H1 (cell line): ENCODE measurements at regions not wholly inside any gene's neighbourhood (a gene's known extent, or its start where the extent isn't known, plus 50 kb on each side); places are given as distances from the start of the nearest gene placed in this dataset.

Source experiments
- CTCF ChIA-PET: fragments of 300-600 bp; sonication (Branson Sonifier 250); formaldehyde crosslinking; loops from one replicate; lab custom pipeline; 2021; ENCODE audit not compliant: partially characterized antibody; lab: Charles Lee
- POLR2A ChIA-PET: fragments of 300-600 bp; sonication (Branson Sonifier 250); formaldehyde crosslinking; loops from one replicate; lab custom pipeline; 2021; ENCODE audit warnings: inconsistent platforms; ENCODE audit not compliant: partially characterized antibody; lab: Charles Lee
- DNase-seq, 2 experiments: peaks; one replicate each; pipeline versions ENCODE4 v3.0.0 to v3.0.0-alpha.2; 2010 to 2022; ENCODE audit warnings: low spot score in 2 of 2, low read depth in 1 of 2, mixed read lengths in 1 of 2
- FAIRE-seq: peaks from 2 replicates; lab custom pipeline; 2011; peaks lifted over from hg19 to GRCh38; lab: Jason Lieb, UNC
- H2AFZ ChIP-seq: 2 replicates; pipeline ENCODE4 v1.8.1; 2012; ENCODE audit warnings: low read length, inconsistent platforms
- H2AK5ac ChIP-seq: 2 replicates; pipeline ENCODE4 v1.6.1; 2013; ENCODE audit warnings: low read depth, low read length
- H2BK120ac ChIP-seq: replicated peaks from 2 replicates; pipeline ENCODE3; 2013; ENCODE audit warnings: low read depth, low read length, inconsistent platforms
- H2BK12ac ChIP-seq: 2 replicates; pipeline ENCODE4 v1.6.1; 2013; ENCODE audit warnings: low read depth, low read length
- H2BK15ac ChIP-seq: 2 replicates; pipeline ENCODE4 v1.6.1; 2013; ENCODE audit warnings: low read length
- H2BK20ac ChIP-seq: 2 replicates; pipeline ENCODE4 v1.6.1; 2013; ENCODE audit warnings: low read length
- H2BK5ac ChIP-seq: 2 replicates; pipeline ENCODE4 v1.6.1; 2013; ENCODE audit warnings: low read depth, low read length
- H3K14ac ChIP-seq: 2 replicates; pipeline ENCODE4 v1.6.1; 2013; ENCODE audit warnings: inconsistent platforms; ENCODE audit not compliant: insufficient read length
- H3K18ac ChIP-seq: 2 replicates; pipeline ENCODE4 v1.6.1; 2013; ENCODE audit warnings: low read length; ENCODE audit errors: extremely low read depth
- H3K23ac ChIP-seq: 2 replicates; pipeline ENCODE4 v1.6.1; 2013; ENCODE audit warnings: inconsistent platforms; ENCODE audit not compliant: insufficient read length
- H3K23me2 ChIP-seq: 2 replicates; pipeline ENCODE4 v1.6.1; 2013; ENCODE audit warnings: low read depth, low read length
- H3K27ac ChIP-seq: 2 replicates; pipeline ENCODE4 v1.6.1; 2011; ENCODE audit warnings: low read depth, low read length, inconsistent platforms
- H3K27me3 ChIP-seq, 4 experiments: replicated peaks in 1 of 4; 1 replicate in 1 of 4; 2 replicates in 3 of 4; pipeline versions ENCODE4 v1.6.1 to v1.8.1; 2011 to 2013; ENCODE audit warnings: low read length in 3 of 4, mild to moderate bottlenecking in 3 of 4, inconsistent platforms in 2 of 4, mixed read lengths in 2 of 4, moderate library complexity in 1 of 4; ENCODE audit not compliant: control insufficient read depth in 3 of 4, insufficient read depth in 3 of 4; ENCODE audit errors: extremely low read depth in 1 of 4
- H3K36me3 ChIP-seq, 4 experiments: 2 replicates each; pipeline versions ENCODE4 v1.6.1 to v1.8.1; 2011 to 2013; ENCODE audit warnings: mild to moderate bottlenecking in 4 of 4, low read length in 3 of 4, moderate library complexity in 2 of 4, control low read depth in 1 of 4, inconsistent platforms in 1 of 4; ENCODE audit not compliant: insufficient read depth in 4 of 4, control insufficient read depth in 2 of 4
- H3K4ac ChIP-seq: replicated peaks from 2 replicates; pipeline ENCODE3; 2013; ENCODE audit warnings: low read length, low read depth, mixed read lengths, inconsistent platforms; ENCODE audit not compliant: insufficient read length
- H3K4me1 ChIP-seq, 4 experiments: replicated peaks in 1 of 4; 1 replicate in 1 of 4; 2 replicates in 3 of 4; pipeline versions ENCODE4 v1.6.1 to v1.8.1; 2011 to 2013; ENCODE audit warnings: low read length in 3 of 4, inconsistent platforms in 2 of 4, mixed read lengths in 1 of 4; ENCODE audit not compliant: insufficient read depth in 4 of 4, control insufficient read depth in 3 of 4
- H3K4me2 ChIP-seq, 2 experiments: 2 replicates each; pipeline versions ENCODE4 v1.6.1 to v1.8.1; 2011 to 2013; ENCODE audit warnings: low read depth in 2 of 2, low read length in 2 of 2, control low read depth in 1 of 2, inconsistent platforms in 1 of 2, mild to moderate bottlenecking in 1 of 2; ENCODE audit not compliant: insufficient read depth in 1 of 2
- H3K4me3 ChIP-seq, 4 experiments: fragments of 200-600, 300-600 bp in 1 of 4; sonication (generic), shearing (Covaris generic), sonication (Bioruptor Twin) in 1 of 4; 2 replicates each; pipeline versions ENCODE4 v1.5.1 to v1.8.1; 2011 to 2016; ENCODE audit warnings: low read length in 4 of 4, low read depth in 3 of 4, control low read depth in 2 of 4, inconsistent platforms in 2 of 4, mild to moderate bottlenecking in 2 of 4, mixed read lengths in 1 of 4, moderate library complexity in 1 of 4; ENCODE audit not compliant: insufficient read depth in 2 of 4; ENCODE audit errors: extremely low read depth in 1 of 4
- H3K56ac ChIP-seq: replicated peaks from 2 replicates; pipeline ENCODE3; 2013; ENCODE audit warnings: low read depth, mild to moderate bottlenecking, mixed read lengths, low read length, inconsistent platforms; ENCODE audit not compliant: insufficient read length
- H3K79me1 ChIP-seq: 2 replicates; pipeline ENCODE4 v1.6.1; 2013; ENCODE audit warnings: low read depth, low read length, control low read depth
- H3K79me2 ChIP-seq, 2 experiments: 2 replicates each; pipeline versions ENCODE4 v1.6.1 to v1.8.1; 2012 to 2013; ENCODE audit warnings: low read length in 2 of 2, mild to moderate bottlenecking in 2 of 2, inconsistent platforms in 1 of 2; ENCODE audit not compliant: insufficient read depth in 2 of 2, control insufficient read depth in 1 of 2
- H3K9ac ChIP-seq, 4 experiments: replicated peaks in 1 of 4; 1 replicate in 1 of 4; 2 replicates in 3 of 4; pipeline versions ENCODE4 v1.6.1 to v1.8.1; 2011 to 2013; ENCODE audit warnings: low read depth in 3 of 4, low read length in 3 of 4, control low read depth in 2 of 4, mild to moderate bottlenecking in 2 of 4, moderate library complexity in 2 of 4, inconsistent platforms in 1 of 4; ENCODE audit errors: extremely low read depth in 1 of 4
- H3K9me3 ChIP-seq, 2 experiments: 2 replicates each; pipeline versions ENCODE4 v1.6.1 to v1.8.1; 2012 to 2013; ENCODE audit warnings: mild to moderate bottlenecking in 2 of 2, moderate library complexity in 2 of 2, control low read depth in 1 of 2, inconsistent platforms in 1 of 2, low read depth in 1 of 2, low read length in 1 of 2, mixed read lengths in 1 of 2; ENCODE audit not compliant: insufficient read depth in 2 of 2
- H4K20me1 ChIP-seq, 2 experiments: replicated peaks in 1 of 2; 2 replicates each; pipeline versions ENCODE3 to v1.8.1; 2011 to 2013; ENCODE audit warnings: inconsistent platforms in 2 of 2, low read length in 2 of 2, mild to moderate bottlenecking in 1 of 2; ENCODE audit not compliant: insufficient read depth in 2 of 2, control insufficient read depth in 1 of 2
- H4K5ac ChIP-seq: 2 replicates; pipeline ENCODE4 v1.6.1; 2013; ENCODE audit warnings: low read length, low read depth, mixed read lengths, inconsistent platforms; ENCODE audit not compliant: insufficient read length
- H4K8ac ChIP-seq: 2 replicates; pipeline ENCODE4 v1.8.0; 2013; ENCODE audit warnings: mild to moderate bottlenecking, moderate library complexity, low read length, inconsistent platforms; ENCODE audit not compliant: insufficient read depth; ENCODE audit errors: extremely low read depth
- H4K91ac ChIP-seq: replicated peaks from 2 replicates; pipeline ENCODE3; 2013; ENCODE audit warnings: low read length, mixed read lengths, inconsistent platforms; ENCODE audit not compliant: insufficient read length
- POLR2AphosphoS5 ChIP-seq: IDR thresholded peaks from 2 replicates; pipeline ENCODE4 v1.6.1; 2011; ENCODE audit warnings: low read depth, low read length
- SIRT6 ChIP-seq: IDR thresholded peaks from one replicate; pipeline ENCODE4 v1.7.1; 2012; ENCODE audit warnings: low read length, inconsistent platforms
- SP1 ChIP-seq: IDR thresholded peaks from 2 replicates; pipeline ENCODE4 v1.6.1; 2011; ENCODE audit warnings: low read depth, low read length
- WGBS, 2 experiments: shearing (Covaris generic) in 1 of 2; methylation state at CpG; one replicate each; pipeline versions ENCODE4 v1.1.6 to v1.1.7; 2013 to 2015; ENCODE audit warnings: low lambda C conversion rate in 2 of 2, mixed read lengths in 2 of 2, inconsistent platforms in 1 of 2, low coverage in 1 of 2, missing lambda C conversion rate in 1 of 2; ENCODE audit not compliant: insufficient replicate concordance in 2 of 2, insufficient coverage in 1 of 2, insufficient read length in 1 of 2; ENCODE audit errors: extremely low coverage in 1 of 2, missing lambda C conversion rate in 1 of 2; 5-methylcytosine and 5-hydroxymethylcytosine counted together

DNA sequence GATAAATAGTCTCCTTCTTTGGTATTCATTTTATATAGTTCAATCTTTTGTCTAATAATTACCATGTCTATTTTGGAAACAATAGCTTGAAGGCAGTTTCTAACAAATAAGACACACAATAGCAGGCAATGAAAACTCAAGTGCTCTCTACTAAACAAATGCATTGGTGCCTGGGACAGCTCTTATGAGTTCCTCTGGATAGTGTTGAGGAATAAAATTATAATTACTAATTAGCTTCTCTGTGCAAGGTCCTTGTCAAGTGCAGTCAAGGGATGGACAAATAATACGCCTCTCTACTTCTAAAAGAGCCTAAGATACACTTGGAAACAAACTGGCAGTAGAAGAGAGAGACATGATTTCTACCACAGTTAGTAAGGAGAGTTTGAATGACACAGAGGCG lies 229.0 kb upstream of the GLRA2 start:
- H3K14ac ChIP-seq = no peak overlapping the region
- no peak overlapping the region for H2AK5ac ChIP-seq
- H3K9me3 ChIP-seq = peaks cover 0 to 3% of the 10 kb centered on the region in 2 experiments; a peak in 1 of 4 replicates
- H3K4me3 ChIP-seq = no peak overlapping the region
- H2BK15ac ChIP-seq = no peak overlapping the region
- no peak overlapping the region for H3K27ac ChIP-seq
- H3K23ac ChIP-seq = no peak overlapping the region
- H2AFZ ChIP-seq = no peak overlapping the region
- FAIRE-seq (no peak), DNase-seq (no peak)
- H3K27me3 ChIP-seq = no peaks in the 10 kb centered on the region
- H3K4ac ChIP-seq = no peak overlapping the region
- no peak overlapping the region for H2BK12ac ChIP-seq
- no peak overlapping the region for H4K91ac ChIP-seq
- no peaks in the 10 kb centered on the region for H4K20me1 ChIP-seq
- H2BK20ac ChIP-seq = no peak overlapping the region
- no peak overlapping the region for H4K5ac ChIP-seq
- H3K23me2 ChIP-seq = no peaks in the 10 kb centered on the region
- no peak overlapping the region for H4K8ac ChIP-seq
- H3K79me1 ChIP-seq = no peaks in the 10 kb centered on the region
- TF ChIP-seq SP1 (no peak), SIRT6 (no peak), POLR2AphosphoS5 (no peak)
- no peak overlapping the region for H3K18ac ChIP-seq
- H3K4me2 ChIP-seq = no peak overlapping the region
- 81% methylated on average over 2 of the region's 2 CpGs; no CpG with 5 or more reads in 1 of the 2 experiments for WGBS, 2 experiments
- H2BK5ac ChIP-seq = no peak overlapping the region
- POLR2A ChIA-PET = no interaction called here
- H2BK120ac ChIP-seq = no peak overlapping the region
- no peaks in the 10 kb centered on the region for H3K79me2 ChIP-seq
- no peaks in the 10 kb centered on the region for H3K4me1 ChIP-seq
- CTCF ChIA-PET = interaction anchor here (0.6 kb wide), 1 partner anchor 57 kb away, joined by 3 read pairs; no protein-coding TSS in a partner anchor
- H3K56ac ChIP-seq = no peak overlapping the region
- H3K9ac ChIP-seq = no peak overlapping the region
- H3K36me3 ChIP-seq = no peaks in the 10 kb centered on the region
